Stimulated activated naive CD4-positive, alpha-beta T cell (primary cell): ENCODE measurements at regions not wholly inside any gene's neighbourhood (a gene's known extent, or its start where the extent isn't known, plus 50 kb on each side); places are given as distances from the start of the nearest gene placed in this dataset.
"Not testable (repeated sequence)": the region's sequence is repeated elsewhere in the genome, so short reads cannot be mapped to it uniquely, and the experiment has no call there.

ENCODE experiments used
- DNase-seq, 6 experiments: peaks; one replicate each; lab custom pipeline; 2025; lab: John Stamatoyannopoulos, UW

GRCh38 chr3:160098261-160098908 is 109.8 kb downstream of the IL12A start:
- DNase-seq: no peak

GRCh38 chr3:160098926-160099626 is 110.4 kb downstream of the IL12A start:
- DNase-seq: no peak

- no peak for DNase-seq
Observed at GRCh38 chr3:160099834-160100233, 111.2 kb downstream of the IL12A start.

GRCh38 chr3:160100610-160101009 is 112.0 kb downstream of the IL12A start:
- no peak for DNase-seq

DNA sequence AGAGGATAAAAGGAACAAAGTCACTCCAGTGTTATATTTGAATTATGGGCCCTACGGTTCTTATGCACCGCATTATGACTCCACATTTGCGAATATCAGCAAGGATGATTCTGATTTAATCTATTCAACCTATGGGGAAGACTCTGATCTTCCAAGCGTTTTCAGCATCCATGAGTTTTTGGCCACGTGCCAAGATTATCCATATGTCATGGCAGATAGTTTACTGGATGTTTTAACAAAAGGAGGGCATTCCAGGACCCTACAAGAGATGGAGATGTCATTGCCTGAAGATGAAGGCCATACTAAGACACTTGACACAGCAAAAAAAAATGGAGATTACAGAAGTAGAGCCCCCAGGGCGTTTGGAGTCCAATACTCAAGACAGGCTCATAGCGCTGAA is 113.4 kb downstream of the IL12A start:
- not testable (repeated sequence) for DNase-seq

DNA sequence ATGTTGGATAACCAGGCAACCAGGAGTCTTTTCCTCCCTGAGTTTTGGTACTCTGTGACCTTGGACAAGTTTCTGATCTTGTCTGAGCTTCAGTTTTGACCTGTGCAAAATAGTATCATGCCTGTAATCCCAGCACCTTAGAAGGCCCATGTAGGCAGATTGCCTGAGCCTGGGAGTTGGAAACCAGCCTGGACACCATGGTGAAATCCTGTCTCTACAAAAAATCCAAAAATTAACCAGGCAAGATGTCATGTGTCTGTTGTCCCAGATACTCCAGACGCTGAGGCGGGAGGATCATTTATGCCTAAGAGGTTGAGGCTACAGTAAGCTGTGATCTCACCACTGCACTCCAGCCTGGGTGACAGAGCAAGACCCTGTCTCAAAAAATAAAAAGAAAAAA is 114.8 kb downstream of the IL12A start:
- DNase-seq: no peak

DNA sequence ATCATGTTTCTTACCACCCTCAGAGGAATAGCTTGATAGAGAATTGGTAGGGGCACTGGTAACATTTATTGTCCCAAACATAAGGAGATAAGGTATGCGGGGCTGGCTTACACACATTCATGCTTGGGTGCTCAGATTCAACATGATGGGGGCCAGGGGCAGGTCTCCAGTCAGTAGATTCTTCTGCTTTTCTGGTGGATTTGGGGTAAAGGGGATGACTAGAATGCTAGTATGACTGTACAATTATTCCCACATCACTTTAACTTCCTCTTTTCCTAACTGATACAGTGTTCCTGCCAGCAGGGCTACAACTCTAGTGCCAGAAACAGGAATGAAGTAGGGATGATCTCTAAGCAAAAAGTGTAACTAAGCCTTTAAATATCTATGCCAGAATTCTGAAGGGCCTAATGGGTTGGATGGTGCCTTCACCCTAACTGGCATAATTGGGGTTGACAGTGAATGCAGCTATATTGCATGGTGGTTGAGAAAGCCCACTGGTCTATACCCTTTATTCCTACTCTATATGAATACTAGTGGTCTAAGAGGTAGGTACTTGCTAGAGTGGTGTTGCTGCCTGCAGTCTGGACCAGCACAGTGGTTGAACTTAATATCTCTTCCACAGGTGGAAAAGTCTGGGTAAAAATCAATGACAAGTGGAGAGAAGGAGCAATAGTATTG is 117.4 kb downstream of the IL12A start:
- DNase-seq: no peak

DNA sequence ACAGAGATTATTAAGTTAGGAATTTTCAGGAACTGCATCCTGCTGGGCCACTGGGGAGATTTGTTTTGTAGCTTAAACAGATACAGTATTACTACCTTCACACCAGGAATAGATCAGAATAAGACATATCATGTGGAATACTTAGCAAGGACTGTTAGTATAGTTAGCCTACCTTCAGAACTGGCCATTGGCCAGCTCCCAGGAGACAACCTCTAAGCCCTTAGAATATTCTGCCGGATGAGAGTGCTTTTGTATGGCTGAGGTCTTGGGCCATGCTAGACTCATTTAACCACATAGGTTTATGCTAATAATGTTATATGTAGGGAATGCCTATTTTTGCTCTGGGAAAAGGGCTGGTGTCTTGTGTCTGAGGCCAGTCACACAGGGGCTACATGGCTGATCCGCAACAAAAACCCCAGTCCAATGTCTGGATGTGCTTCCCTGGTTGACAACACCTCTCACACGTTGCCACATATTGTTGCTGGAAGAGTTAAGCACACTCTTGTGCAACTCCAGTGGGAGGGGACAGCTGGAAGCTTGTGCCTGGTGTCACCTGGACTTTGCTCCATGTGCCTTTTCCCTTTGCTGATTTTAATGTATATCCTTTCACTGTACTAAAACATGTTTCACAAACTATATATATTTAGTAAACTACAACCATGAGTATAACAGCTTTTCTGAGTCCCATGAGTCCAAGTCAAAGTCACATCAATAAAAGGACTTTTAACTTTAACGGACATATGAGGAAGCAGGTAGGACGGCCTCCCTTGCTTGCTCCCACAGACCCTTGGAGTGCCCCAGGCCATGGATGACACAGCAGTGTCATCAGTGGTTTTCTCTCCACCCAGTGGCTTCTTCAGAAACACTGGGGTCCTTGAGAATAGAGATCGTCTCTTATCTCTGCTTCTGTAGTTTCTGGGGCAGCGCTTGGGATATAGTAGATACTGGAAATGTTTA is 118.0 kb upstream of the C3orf80 start:
- DNase-seq: no peak

- DNase-seq: no peak
Observed at GRCh38 chr3:160108362-160108761, 116.9 kb upstream of the C3orf80 start.

- DNase-seq: no peak
Observed at GRCh38 chr3:160112481-160112880, 112.7 kb upstream of the C3orf80 start.

- no peak for DNase-seq
Observed at GRCh38 chr3:160112996-160113395, 112.2 kb upstream of the C3orf80 start.

DNA sequence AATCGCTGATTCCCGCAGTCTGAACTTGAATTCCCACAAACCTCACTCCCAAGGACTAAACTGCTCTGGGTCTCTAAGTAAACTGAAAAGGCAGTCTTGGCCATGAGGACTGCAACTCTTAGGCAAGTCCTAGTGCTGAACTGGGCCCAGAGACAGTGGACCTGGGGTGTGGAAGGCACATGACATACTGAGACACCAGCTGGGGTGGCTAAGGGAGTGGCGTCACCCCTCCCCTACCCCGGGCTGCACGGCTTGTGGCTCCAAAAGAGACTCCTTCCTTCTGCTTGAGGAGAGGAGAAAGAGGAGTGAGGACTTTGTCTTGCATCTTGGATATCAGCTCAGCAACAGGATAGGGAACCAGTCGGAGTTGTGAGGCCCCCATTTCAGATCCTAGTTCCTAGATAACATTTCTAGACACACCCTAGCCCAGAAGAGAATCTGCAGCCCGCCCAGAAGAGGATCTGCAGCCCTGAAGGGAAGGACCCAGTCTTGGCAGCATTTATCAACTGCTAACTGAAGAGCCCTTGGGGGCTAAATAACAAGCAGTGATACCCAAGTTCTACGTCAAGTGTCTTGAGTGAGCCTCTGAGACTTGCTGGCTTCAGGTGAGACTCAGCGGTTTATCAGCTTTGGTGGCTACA is 110.7 kb upstream of the C3orf80 start:
- DNase-seq: no peak

DNA sequence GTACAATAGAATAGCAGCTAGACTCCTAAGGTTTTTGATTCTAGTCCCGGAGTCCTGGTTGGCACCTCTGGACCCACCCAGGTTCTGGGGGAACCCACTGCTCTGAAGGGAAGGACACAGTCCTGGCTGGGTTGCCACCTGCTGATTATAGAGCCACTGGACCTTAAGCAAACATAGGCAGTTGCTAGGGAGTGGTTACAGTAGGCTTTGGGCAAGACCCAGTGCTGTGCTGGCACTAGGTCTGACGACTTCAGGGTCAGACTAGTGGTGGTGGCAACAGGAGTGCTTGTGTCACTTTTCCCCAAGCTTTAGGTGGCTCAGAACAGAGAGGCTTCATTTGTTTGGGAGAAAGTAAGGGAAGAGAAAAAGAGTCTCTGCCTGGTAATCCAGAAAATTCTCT is 109.8 kb upstream of the C3orf80 start:
- no peak for DNase-seq

GRCh38 chr3:160124224-160124623 is 101.0 kb upstream of the C3orf80 start:
- DNase-seq: no peak

- DNase-seq: no peak
Observed at GRCh38 chr3:160125258-160125657, 100.0 kb upstream of the C3orf80 start.

DNA sequence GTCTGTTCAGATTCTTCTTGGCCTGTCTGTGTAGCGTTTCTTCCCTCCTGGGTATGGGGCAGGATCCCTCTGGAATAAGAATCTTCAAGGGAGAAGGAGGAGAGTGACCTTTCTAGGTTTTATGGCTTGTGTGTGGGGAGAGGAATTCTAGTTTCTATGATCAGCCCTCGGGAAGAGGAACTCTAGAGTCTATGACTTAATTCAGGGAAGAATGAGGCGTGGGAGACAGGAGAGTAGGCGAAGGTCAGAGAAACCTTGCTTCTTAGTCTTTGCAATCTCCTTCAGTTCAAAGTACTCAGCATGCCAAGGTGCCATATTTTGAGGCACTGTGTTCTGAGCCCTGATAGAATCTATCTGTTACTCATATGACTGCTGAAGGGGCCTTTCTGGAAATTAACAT is 99.2 kb upstream of the C3orf80 start:
- DNase-seq: no peak

- DNase-seq: no peak
Observed at GRCh38 chr3:160126761-160127160, 98.5 kb upstream of the C3orf80 start.

- DNase-seq: no peak
Observed at GRCh38 chr3:160127308-160127707, 97.9 kb upstream of the C3orf80 start.

DNA sequence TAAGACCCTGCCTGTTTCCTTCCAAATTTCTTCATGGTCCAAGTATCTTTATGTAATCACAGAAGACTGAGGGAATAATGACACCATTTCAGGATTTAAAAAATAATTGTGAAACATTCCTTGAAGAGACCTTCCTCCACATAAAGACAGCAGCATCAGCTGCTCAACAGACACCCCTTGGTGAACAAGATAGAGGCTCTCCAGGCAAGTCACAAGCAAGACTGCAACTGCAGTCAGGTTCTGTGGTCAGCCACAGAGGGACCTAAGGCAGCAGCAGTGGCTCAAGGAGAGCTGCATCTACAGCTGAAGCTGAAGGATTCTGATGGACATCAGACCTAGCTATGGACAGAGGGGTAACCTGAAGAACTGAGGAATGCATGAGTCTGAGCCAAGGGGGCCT is 97.2 kb upstream of the C3orf80 start:
- DNase-seq: no peak

- DNase-seq: no peak
Observed at GRCh38 chr3:160129459-160130061, 95.7 kb upstream of the C3orf80 start.

DNA sequence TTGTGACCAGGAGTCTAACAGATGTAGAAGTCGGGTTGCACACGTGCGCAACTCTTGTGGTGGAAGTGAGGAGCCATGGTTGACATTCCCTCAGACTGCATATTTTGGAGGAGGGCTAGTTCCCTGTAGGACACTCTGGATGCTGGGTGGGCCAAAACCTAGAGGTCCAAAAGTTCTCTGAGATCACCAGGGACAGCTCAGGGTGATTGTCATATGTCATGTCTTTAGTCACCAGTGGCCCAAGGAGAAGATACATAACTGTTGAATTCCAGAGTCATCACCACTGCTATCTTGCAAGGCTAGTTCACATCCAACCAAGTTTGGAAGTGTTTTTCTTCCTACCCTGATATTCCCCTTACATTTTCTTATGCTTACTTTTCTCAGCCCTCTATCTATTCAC is 95.2 kb upstream of the C3orf80 start:
- DNase-seq: no peak
